Epidermal melanocyte (primary cell): ENCODE measurements at regions not wholly inside any gene's neighbourhood (a gene's known extent, or its start where the extent isn't known, plus 50 kb on each side); places are given as distances from the start of the nearest gene placed in this dataset.

Experiments
- DNase-seq: peaks from one replicate; pipeline ENCODE4 v3.0.0; 2011; ENCODE audit warnings: low spot score; ENCODE audit not compliant: insufficient read length

- no peak for DNase-seq
Measured at GRCh38 chr14:34135492-34135891, 184.6 kb upstream of the EGLN3 start.

DNA sequence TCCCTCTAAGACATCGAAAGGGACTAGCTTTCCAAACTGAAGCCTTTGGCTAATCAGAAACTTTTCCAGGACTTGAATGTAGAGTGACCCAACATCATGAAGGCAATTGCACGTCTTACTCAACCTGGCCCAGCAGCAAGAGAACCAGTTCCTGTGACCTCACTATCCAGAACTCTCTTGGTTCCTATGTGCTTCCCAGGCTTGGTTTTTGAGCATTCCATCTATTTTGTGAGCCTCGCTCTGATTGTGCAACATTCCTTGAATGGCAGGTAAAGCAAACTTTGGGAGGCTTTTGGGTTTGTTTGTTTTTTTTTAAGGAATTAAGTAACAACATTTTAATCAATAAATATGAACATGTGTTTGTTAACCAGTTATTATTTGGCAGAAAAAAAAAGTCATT, 183.6 kb upstream of the EGLN3 start:
- DNase-seq: no peak

- peak; percentile 60 for DNase-seq
Measured at GRCh38 chr14:34129927-34130552, 179.2 kb upstream of the EGLN3 start.

DNA sequence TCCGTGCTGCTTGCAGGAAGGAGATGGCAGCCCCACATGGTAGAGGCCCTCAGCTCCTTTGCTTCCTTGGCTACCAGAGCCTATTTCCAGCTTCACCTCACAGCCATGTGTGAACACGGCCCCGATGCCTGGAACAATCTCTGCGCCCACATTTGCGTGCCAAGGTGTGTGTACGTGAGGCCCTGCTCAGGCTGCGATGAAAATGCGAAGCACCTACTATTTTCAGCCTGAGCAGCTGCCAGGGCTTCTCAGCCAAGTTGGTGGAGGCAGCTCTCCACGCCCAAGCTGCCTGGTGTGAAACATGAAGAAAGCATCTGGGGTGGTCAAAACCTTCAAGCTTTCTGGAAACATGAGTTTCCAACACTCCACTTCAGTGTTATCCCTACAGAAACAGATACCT, 177.8 kb upstream of the EGLN3 start:
- DNase-seq: no peak

- no peak for DNase-seq
Measured at GRCh38 chr14:34126586-34126985, 175.7 kb upstream of the EGLN3 start.

- no peak for DNase-seq
Measured at GRCh38 chr14:34124585-34124984, 173.7 kb upstream of the EGLN3 start.

GRCh38 chr14:34122650-34123049, 171.8 kb upstream of the EGLN3 start:
- DNase-seq: no peak

DNA sequence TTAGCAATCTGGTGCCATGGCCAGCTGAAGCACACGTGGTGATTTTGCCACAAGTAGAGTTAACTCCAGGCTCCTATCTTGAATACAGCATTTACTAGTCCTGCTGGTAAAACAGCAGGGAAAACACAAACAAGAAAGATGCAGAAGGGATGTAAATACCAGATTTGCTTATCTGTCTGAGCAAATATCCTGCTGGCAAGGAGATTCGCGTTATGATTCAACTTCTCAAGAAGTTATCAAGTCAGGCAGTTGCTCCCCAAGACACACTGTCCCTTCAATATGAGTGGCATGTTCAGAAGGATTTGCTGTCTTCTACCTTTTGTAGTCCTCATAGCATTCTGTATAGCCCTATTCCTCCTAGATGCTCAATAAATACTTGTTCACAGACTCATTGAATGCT, 171.2 kb upstream of the EGLN3 start:
- no peak for DNase-seq

DNA sequence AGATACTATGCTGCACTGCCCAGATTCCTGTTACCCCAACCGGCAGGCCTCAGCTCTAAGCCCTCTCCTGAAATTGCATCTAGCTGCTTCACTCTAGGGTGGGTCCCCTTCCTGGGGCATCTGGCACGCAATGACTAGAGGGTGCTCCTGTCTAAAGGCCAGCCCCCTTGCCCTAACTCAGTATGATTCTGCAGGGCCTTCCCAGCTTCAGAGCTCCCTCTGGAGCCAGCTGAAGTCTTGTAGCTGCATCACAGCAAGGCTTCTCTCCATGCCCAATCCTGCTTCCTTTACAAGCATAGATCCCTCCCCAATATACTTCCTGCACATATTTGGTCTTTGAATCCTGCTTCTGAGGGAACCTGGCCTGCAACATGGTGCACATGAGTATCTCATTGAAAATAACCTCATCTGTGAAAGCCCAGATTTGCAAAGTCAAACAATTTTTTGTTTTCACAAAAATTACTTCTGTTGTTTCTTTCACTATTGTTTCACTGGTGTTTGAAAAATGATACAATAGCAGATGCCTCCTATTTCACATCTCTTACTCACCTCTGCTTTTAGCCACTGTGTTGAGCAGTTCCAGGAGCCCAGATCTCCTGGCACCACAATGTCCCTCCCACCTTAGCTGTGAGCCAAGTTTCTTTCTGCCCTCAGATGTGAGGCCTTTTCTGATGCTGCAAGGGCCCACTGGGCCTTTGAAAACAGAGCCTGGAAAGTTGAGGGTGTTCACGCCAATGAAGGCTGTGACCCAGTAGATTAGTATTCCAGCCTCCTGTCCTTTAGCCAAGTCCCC, 169.5 kb upstream of the EGLN3 start:
- DNase-seq: no peak

- no peak for DNase-seq
Measured at GRCh38 chr14:34119107-34119858, 168.4 kb upstream of the EGLN3 start.

- DNase-seq: no peak
Measured at GRCh38 chr14:34113991-34114390, 163.1 kb upstream of the EGLN3 start.

GRCh38 chr14:34113005-34113511, 162.2 kb upstream of the EGLN3 start:
- DNase-seq: no peak

DNA sequence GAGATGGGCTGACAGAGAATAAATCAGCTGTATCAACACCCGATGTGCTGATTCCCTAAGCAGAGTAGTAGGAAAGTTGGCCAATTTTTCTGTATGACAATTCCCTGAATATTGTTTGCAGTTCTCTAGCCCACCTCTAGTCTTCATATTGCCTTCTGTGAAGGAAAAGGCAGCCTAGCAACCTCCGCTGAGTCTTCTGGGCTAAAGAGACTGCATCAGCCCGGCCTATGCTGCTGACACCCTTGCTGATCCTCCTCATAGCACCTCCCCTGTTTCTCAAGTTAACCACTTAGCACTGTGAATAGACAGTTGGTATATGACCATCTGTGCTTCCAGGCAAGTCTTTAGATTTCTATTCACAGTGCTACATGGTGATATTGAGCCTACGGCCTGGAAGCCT, 161.1 kb upstream of the EGLN3 start:
- DNase-seq: no peak

- DNase-seq: no peak
Measured at GRCh38 chr14:34111505-34111904, 160.6 kb upstream of the EGLN3 start.

- no peak for DNase-seq
Measured at GRCh38 chr14:34110531-34110930, 159.7 kb upstream of the EGLN3 start.

- DNase-seq: no peak
Measured at GRCh38 chr14:34107441-34107840, 156.6 kb upstream of the EGLN3 start.

DNA sequence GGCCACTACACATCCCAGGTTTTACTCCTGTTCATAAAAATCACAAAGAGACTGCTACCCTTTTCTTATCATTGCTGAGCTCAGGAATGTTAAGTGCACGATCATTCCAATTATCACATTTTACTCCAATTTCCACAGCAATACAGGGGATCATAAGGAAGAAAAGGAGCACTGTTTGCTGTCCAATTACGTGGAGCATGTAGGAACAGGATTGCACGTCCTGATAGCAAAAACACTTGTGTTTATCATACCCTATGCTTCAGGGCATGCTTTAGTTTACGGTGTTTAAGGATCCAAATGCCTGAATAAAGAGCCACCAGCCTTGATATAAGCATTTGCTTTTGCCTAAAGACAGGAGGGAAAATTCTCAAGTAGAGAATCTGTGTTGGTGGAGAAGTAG, 155.4 kb upstream of the EGLN3 start:
- DNase-seq: no peak

DNA sequence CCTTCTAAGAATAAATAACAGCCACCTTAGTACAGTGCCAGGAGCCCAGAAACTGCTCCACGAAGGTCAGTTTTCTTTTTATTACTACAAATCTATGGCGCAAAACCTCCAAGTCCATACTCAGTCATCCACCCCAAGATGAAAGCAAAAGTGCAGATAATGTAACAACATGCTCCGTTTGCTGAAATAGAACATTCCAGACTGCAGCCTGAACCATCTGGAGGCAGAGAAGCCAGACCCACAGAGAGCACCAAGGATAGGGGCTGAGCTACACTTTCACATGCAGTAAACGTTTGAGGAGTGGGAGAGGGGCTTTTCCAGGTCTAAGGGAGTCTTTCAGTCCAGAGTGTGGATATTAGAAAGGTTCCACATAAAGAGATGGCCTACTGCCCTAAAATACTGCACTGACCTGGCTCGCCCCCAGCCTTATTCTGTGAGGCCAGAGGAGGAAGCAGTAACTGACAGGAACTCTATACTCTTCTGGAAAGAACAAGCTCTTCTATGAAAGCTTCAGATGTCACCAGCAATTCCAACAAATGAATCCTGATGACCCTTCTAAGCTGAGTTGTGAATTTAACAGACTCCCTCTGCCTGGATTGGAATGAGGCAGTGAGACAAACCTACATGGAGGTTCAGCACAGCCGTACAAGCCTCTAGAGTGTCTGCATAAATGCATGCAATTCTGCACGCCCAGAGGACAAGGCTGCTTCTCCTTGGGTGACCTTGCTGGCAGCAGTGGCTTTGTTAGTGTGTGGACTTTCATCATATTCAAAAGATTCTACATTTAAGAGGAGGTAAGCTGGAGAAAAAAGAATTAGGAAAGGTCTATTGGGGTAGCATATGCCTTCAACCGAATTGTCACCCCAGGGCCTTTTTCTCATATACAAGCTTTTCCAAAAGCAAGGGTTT, 153.9 kb upstream of the EGLN3 start:
- DNase-seq: no peak

GRCh38 chr14:34103176-34103575, 152.3 kb upstream of the EGLN3 start:
- no peak for DNase-seq

DNA sequence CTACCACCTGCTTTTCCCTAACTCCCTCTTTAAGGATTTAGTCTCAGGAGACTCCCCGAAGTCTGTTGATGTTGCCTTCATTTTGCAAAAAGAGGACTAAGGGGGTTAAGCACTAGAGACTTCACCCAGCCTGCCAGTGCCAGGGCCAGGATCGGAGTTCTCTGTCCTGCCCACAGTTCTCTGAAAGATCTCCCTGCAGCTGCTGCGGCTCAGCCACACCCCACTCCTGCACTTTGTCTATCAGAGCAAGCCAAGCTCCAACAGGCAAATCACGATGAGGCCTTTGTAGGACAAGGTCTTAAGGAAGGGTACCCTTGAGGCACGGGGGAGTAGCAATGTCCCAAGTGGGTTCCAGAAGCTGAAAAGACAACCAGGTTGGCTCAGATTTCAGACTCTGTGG, 148.8 kb upstream of the EGLN3 start:
- DNase-seq: no peak

DNA sequence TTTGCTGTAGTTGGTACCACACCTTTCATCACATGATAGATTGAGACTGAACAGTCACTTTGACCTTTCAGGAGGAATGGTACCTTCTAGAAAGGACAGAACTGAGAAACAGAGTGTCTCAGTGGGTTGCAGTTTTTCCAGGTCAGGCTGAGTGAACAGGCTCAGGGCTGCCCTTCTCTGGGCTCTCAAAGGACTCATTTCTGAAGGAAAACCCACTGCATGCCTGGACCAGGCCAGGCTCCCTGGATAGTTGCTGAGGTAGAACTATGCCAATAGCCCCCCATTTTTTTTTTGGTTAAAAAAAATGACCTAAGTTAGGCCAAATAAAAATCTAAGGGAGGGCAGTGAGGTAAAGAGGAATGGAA, 148.1 kb upstream of the EGLN3 start:
- no peak for DNase-seq
